ENCODE measurements at regions not wholly inside any gene's neighbourhood (a gene's known extent, or its start where the extent isn't known, plus 50 kb on each side); places are given as distances from the start of the nearest gene placed in this dataset.

DNA sequence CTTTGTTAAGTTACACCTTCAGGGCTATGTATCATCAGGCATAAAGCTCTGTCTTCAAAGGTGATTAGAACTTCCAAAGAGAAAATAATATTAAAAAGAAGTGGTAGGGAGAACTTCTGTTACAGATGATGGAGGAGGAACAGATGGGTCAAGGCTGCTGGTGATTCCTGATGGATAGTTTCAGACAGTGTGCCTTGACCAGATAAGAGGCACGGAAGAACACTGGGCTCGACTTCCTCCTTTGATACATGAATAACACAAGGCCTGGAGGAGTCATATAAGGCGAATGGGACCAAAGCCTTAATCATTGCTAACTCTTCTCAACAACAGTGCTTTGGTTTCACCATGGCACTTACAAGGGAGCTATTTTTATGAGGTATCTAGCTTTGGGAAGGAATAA is 128.1 kb upstream of the RXFP2 start:
- DNase-seq: no peak

DNA sequence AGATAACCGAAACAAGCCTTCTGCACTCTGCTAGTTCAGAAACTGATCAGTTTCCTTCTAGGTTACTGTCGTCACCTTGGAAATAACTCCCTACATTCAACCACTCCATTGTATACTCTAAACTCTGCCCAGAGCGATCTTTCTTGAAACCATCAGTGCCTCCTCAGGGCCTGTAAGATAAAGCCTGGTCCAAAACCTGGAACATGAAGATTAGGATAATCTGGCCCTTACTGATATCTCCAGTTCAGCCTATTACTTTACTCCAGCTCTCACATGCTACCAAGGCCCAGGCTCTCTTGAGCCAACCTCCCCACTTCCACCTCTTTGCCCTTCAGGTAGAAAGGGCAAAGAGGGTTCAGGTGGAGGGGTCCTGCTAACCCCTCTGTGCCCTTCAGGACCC is 125.3 kb upstream of the RXFP2 start:
- DNase-seq: no peak

DNA sequence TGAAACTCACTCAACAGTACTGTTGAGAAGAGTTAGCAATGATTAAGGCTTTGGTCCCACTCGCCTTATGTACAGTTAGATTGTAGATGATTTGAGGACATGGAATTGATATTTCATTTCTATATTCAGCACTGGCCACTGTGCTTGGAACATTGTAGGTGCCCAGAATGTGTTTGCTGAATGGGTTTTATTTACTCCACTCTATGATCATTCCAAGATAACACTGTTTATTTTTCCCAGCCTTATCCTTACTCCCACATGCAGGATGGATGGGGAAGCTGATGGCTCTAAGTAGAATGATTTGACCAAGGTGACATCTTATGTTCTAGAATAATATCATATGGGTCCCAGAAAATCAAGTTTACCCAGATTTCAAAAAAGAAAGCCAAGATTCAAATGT is 124.6 kb upstream of the RXFP2 start:
- no peak for DNase-seq

DNA sequence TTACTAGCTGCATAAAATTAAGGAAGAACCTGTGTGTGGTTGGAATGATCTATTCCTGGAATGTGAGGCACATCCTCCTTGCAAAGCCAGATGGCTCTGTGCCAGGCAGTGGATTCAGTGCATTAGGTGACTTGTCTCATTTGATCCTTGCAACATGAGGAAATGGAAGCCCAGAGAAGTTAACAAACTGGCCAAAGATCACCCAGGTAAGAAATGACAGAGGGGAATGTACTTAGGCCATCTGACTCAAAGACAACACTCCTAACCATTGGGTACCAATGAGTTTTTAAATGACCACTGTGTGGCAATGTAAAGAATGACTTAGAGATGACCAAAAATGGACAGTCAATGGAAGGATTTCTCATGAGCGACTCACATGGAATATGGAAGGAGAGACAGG is 114.2 kb upstream of the RXFP2 start:
- DNase-seq: no peak

DNA sequence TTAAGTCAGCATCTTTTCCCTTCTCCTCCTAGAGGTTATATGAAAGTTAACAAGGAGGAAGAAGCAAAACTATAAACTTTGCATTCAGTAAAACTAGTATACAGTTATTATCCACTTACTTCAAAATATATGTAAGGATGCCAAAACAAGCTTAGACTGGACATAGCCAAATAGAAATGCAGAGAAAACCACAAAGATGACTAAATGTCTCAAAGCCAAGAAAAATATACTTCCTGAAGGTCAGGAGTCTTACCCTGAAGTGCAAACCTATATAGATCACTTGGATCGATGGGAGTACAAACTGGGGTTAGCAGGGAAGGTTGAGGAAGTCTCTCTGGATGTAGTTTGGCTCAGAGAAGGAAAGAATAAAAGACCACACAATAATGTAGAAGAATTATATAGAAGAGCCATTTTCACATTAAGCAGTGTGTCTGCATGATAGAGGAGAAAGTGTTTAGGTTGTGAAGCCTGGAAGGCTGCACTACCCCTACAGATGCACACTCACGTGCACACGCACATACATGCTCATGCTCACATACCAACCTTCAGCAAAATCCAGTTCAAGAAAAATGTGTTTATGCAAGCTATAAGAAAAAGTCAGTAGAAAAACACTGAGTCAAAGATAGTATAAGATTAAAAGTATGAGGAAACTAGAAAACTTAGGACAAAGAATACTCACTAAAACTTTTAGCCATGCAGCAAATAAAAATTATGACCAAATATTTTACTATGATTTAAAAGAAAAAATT is 112.1 kb upstream of the RXFP2 start:
- DNase-seq: no peak

DNA sequence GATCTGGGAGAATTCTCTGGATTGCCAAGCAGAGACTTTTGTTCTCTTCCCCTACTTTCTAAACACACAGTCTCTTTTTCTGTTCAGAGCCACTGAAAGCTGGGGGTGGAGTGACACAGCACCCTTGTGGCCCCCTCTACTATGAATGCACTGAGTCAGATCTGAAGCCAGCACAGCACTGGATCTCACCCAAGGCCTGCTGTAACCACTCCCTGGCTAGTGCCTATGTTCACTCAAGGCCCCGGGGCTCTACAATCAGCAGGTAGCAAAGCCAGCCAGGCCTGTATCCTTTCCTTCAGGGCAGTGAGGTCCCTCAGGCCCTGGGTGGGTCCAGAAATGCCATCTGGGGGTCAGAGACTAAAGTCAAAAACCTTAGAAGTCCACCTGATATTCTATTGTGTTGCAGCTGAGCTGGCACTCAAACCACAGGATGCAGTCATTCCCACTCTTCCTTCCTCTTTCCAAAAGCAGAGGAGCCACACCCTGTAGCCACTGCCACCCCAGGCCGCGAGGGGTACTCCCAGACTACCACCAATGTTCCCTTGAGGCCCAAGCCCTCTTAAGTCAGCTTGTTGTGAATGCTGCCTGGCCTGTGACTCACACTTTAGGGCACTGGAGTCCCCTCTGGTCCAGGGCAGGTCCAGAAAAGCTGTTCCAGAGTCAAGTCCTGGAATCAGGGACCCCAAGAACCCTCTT is 110.1 kb upstream of the RXFP2 start:
- DNase-seq: peak in 1 of 2 donors; percentile 7

DNA sequence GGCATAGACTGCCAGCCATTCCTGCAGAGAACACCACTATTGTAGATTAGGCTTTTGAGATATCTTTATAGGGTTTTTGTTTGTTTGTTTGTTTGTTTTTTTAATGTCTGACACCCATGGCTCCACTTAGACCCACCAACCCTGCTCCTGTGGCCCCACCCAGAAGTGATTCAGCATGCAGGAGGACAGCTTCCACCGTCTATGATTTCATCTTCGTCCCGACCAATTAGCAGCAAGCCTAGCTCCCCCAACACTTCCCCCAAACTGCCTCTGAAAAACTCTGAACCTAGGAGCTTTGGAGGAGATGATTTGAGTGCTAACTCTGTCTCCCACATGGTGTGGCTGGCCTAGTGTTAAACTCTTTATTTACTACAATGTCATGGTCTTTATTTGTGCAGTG is 108.3 kb upstream of the RXFP2 start:
- no peak for DNase-seq

DNA sequence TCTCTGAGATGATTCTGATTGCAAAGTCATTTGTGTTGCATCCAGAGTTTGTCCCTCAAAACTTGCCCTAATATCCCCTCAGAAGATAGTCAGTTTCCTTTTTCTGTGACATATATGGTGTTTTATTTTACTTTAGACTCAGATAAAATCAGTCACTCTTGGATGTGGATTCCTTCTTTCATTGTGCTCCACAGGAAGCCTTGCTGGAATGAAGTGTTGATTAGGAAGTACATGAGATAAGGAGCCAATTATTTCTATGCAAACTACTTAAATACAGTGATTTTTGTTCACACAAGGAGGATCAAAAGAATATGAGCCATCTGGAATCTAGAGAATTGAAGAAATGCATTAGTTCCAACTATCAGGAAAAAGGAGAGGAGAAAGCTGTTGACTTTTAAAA is 107.6 kb upstream of the RXFP2 start:
- DNase-seq: no peak

DNA sequence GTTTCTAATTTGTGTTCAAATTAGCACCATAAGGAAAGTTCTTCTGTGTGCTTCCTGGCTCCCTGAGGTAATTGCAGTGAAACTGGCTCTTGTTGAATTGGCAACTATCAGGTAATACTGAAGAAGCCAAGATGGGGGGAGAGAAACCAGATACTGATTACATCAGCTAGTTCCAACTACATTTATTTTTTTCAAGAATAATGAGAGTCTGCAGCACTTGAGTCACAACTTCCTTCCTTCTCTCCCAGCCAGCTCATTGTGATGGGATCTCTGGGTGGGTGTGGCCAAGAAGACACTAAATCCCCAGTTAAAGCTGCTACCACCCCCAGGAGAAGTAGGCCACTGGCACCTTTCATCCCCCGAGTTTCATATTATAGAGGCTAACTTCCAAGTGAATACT is 100.7 kb upstream of the RXFP2 start:
- DNase-seq: no peak

DNA sequence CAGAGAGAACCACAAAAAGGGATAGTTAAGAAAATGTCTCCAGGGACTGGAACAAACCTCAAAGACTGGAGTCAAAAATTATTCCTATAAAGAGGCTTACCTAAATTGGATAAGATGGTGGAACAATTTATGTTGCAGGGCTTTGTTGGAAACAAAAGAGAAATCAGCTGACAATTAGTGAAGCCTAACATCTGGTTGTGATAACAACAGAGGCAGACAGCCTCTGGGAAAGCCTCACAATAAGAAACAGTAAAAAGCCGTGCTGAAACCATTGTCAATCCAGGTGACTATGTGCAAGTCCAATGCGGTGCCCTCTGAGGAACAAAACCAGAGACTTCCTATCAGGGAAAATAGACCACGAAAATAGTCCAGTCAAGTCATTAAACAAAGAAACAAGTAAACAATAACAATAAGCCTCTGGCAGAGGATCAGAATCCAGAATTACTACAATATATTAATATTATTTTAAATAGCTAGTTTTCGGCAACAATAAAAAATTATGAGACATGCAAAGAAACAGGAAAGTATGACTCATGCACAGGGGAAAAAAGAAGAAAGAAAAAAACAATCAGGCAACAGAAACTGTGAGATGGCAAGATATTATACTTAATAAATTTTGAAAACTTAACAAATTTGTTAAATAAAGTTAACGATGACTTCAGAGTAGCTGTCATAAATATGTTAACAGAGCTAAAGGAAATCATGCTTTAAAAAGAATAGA is 99.7 kb upstream of the RXFP2 start:
- no peak for DNase-seq

DNA sequence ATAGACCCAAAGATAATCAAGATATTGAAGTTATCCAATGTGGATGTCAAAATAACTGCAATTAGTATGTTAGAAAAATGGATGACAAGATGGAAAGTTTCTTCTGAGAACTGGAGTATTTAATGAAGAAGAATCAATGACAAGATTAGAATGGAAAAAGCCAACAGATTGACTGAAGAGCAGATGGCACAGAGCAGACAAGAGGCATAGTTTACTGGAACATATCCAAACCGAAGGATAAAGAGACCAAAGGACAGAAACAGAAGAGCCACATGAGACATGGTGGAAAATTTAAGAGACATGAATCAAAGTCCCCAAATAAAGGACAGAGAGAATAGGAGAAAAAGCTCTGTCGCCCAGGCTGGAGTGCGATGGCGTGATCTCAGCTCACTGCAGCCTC is 89.6 kb upstream of the RXFP2 start:
- no peak for DNase-seq

DNA sequence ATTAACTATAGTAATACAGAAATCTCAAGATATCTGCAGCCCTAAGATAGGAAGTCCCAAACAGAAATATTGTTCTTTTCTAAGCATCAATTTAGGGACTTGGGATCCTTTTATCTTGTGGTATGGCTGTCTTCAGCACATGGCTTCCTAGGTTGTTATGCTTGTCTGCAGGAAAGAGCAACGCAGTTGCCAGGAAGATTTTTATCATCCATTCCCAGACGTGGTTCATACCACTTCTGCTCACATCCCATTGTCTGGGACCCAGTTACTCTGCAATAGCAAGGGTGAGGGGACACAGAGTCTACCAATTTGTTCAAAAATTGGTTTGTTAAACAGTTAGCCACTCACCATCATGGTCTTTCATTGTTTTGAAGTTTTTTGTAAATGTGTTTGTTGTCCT is 85.6 kb upstream of the RXFP2 start:
- no peak for DNase-seq

DNA sequence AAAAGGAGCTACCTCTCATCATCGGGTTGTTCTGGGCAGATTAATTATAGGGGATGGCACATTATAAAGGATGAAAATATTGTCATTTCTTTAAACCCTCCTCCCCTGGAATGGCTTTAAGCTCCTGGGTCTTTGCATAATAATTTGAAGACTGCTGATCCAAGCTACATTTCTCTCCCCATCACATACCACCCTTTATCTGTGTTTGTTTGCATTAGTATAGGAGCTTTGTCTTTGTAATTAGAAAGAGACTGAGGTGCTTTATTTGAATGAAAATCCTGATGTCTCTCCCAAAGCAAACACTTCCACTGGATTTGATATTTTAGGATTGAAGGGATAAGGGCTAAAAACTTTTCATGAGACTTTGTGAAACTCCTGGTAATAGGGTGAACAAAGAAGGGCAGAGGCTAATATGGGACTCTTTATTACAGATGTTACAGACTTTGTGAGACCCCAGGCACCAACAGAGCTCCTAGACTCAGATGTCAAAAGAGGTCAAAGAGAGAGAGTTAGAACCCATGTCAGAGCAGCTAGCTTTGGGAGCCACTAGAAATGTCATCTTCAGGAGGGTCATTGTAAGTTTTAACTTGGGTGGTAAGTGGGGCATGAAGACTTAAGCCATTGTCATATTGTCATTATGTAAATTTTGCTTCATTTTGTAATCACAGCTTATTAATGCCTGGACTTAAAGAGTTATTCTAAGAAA is 75.3 kb upstream of the RXFP2 start:
- no peak for DNase-seq

DNA sequence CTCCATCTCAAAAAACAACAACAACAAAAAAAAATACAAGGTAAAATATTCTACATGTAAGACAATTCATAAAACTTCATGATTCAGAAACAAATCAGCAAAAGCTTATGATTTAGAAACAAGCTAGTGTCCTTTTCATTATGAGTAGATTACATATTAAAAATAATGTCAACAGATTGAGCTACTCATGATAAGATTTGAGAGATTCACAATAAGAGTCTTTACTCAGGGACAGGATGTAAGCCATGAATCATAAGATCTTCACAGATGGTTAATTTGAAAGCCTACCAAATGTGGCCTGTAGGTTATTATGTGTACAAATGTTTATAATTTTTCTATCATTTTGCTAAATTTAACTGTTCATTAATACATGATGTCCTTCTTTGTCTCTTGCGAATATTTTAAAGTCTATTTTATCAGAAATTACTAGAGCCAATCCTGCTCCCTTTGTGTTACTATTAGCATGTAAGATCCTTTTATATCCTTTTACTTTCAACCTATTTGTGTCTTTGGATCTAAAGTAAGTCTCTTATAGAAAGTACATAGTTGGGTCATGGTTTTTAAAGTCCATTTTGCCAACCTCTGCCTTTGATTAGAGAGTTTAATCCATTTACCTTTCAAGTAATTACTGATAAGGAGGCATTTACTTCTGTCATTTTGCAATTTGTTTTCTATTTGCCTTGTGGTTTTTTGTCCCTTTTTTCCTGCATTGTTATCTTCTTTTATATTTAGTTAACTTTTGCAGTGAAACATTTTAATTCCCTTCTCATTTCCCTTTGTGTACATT is 68.3 kb upstream of the RXFP2 start:
- DNase-seq: no peak

DNA sequence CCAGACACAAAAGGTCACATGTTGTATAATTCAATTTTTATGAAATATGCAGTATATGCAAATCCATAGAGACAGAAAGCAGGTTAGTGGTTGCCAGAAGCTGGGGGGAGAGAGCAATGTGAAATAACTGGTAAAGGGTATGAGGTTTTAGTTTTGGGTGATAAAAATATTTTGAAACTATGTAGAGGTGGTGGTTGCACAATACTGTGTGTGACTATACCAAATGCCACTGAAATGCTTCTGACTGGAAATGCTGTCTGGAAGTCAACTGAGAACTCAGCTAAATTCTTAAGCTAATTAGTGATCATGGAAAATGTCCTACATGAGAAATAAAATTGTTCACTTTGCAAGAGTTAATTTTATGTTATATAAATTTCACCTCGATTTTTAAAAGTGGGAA is 65.3 kb upstream of the RXFP2 start:
- DNase-seq: no peak

DNA sequence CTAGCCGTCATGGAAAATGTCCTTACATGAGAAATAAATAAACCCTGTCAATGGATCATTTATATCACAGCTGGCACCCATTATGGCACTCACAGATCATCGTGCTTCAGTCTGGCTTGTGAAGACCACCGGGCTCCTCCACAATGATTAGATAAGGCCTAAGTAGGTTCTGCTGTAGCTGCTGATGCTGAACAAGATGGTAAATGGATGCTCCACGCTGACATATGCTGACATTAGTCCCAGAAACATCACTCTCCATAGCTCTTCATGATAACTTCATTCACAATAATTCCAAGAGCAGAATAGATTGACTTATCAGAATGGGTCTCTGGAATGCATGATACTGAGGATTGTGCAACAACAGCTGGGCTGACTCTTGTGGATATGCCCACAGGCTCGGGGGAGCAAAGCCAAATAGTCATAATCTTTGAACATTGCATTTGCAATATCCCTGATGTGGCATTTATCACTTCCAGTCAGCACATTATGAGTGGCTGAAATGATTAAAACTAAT is 63.8 kb upstream of the RXFP2 start:
- DNase-seq: no peak

DNA sequence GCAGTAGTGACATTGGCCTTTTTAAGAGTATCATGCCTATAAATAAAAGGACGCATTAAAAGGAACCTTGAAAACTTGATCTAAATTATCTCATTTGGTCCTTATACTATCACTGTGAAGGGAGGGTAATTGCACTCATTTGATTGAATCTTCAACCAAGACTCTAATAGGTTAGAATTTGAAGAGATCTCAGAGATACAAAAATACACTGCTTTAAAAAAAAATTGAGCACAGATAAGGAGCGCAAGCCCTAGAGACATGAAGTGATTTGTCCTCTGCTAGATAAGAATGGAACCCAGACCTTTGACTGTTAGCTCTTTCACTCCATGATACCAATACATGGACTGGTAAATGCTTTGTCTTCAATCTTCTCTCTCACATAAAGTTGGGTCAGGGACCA is 58.2 kb upstream of the RXFP2 start:
- DNase-seq: no peak

DNA sequence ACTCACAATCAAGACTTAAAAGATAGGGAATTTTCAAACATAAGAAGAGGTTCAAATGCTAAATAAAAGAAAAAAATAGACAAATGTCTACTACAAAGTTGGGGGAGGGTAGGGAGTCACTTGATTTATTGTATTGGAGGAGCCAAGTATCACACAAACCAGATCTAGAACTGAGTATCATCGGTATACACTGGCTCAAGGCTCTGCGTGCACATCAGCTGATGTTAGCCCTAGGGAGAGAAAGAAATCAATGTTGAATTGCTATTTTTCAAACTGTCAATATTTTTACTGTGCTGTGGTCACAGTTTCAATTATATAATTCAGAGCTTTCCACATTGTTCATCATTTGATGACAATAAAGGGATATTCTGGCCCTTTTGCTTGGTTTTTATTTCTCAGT is 54.9 kb upstream of the RXFP2 start:
- no peak for DNase-seq

DNA sequence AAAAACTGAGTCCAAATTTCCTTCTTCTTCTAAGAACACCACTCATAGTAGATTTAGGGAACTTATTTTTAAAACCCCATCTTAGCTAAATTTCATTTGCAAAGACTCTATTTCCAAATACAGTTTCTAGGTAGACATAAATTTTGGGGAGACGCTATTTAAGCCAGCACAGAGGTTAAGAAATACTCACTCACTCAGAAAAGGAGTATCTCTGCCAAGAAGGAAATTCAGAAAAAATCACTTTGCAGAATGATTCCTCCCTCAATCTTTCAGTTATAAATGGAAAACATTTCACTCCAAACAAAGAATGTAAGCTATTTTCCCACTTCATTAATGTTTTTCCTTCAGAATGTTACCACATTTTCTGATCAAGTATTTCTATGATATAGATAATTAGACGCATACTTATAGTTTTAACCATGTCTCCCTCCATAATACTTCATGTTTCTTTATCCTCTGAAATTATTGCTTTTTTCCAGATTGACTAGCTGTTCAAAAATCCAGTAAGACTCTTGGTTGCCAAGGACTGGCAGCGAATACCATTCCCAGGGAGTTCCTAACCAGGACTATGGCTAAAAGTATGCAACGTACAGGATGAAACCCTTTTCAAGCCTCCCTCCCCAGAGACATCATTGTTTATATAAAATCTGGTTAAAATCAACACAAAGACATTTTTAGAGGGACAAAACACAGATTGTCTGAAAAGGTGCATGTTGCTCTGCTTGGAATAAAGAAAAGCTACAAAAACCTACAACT is 52.5 kb upstream of the RXFP2 start:
- DNase-seq: no peak

All from CD4-positive, alpha-beta T cell treated with Interferon alpha-2 for 1 hour (primary cell).